Heart right ventricle (tissue), 16 donors: ENCODE measurements at regions not wholly inside any gene's neighbourhood (a gene's known extent, or its start where the extent isn't known, plus 50 kb on each side); places are given as distances from the start of the nearest gene placed in this dataset.

Source experiments
- ATAC-seq, 8 donors: fragments of 200-7000 bp; cut with Tn5 transposase; one replicate each; pipeline ENCODE4 v1.9.1; 2020; ENCODE audit warnings: mild to moderate bottlenecking in 8 of 8, moderate library complexity in 8 of 8, moderate number of reproducible peaks in 1 of 8
- DNase-seq, 2 donors: peaks; one replicate each; pipeline ENCODE4 v3.0.0-alpha.2; 2020
- H3K27ac ChIP-seq, 10 donors: fragments of 200-600 bp; sonication (generic) in 2 of 10; one replicate each; pipeline versions ENCODE4 v1.5.0 to v1.8.0; 2020 to 2022; ENCODE audit warnings: mild to moderate bottlenecking in 3 of 10
- H3K27me3 ChIP-seq, 7 donors: fragments of 200-600 bp; one replicate each; pipeline ENCODE4 v1.8.0; 2021 to 2022; ENCODE audit warnings: mild to moderate bottlenecking in 2 of 7
- H3K36me3 ChIP-seq, 9 donors: fragments of 200-600 bp; sonication (generic) in 1 of 9; one replicate each; pipeline versions ENCODE4 v1.5.0 to v1.8.0; 2020 to 2022; ENCODE audit warnings: mild to moderate bottlenecking in 2 of 9
- H3K4me1 ChIP-seq, 9 donors: fragments of 200-600 bp; sonication (generic) in 1 of 9; one replicate each; pipeline versions ENCODE4 v1.5.0 to v1.8.0; 2020 to 2022; ENCODE audit warnings: mild to moderate bottlenecking in 4 of 9
- H3K4me3 ChIP-seq, 10 donors: fragments of 200-600 bp; sonication (generic) in 2 of 10; one replicate each; pipeline versions ENCODE4 v1.5.0 to v1.8.0; 2020 to 2022; ENCODE audit warnings: mild to moderate bottlenecking in 7 of 10, moderate library complexity in 2 of 10
- H3K9me3 ChIP-seq, 11 donors: fragments of 200-600 bp in 10 of 11; sonication (generic) in 2 of 11; one replicate each; pipeline versions ENCODE4 v1.5.0 to v1.8.0; 2013 to 2022; ENCODE audit warnings: mild to moderate bottlenecking in 2 of 11, control low read depth in 1 of 11, moderate library complexity in 1 of 11
- CTCF ChIP-seq, 9 donors: fragments of 200-600 bp; sonication (generic) in 2 of 9; IDR thresholded peaks; one replicate each; pipeline versions ENCODE4 v1.5.0 to v1.8.0; 2021 to 2022; ENCODE audit warnings: antibody characterized with exemption in 9 of 9, mild to moderate bottlenecking in 5 of 9, moderate library complexity in 1 of 9
- WGBS, 2 donors: extraction: QIAGEN DNeasy Blood & Tissue Kit; methylation state at CpG; one replicate each; pipeline ENCODE4 v1.1.7; 2013; ENCODE audit warnings: inconsistent platforms in 1 of 2; 5-methylcytosine and 5-hydroxymethylcytosine counted together
- intact Hi-C, 10 donors: fragments of 100-400 bp; cut with DNase I; formaldehyde crosslinking; loops; one replicate each; pipeline versions ENCODE4 v1.11.1 to v1.14.2; 2022
- donor health status: Arrhythmogenic right ventricular cardiomyopathy.
- donor health status: ischemic (EF 13 %, LVEDD 7.1; RV severe dilation, severe dysfunction).
- donor health status: healthy with polysubstance abuse.
- donor health status: DM: no; HTN: yes; CAD: no.
- donor health status: DM: no; HTN: no; CAD: no.
- donor health status: ischemic (EF 25% LVEDD 6.9; RV normal size, moderate dysfunction).
- donor health status: ischemic (EF 25% LVEDD 5.7; RV mildly dilated, moderate dysfunction).
- donor health status: healthy.
- donor health status: DM: yes; HTN: yes; CAD: no.
- donor health status: Ischemic cardiomyopathy.
- donor health status: ischemic (EF 35%, LVEDD 5.7; RV mildly dilated, moderate dysfunction).
- donor health status: nonischemic (EF 11% LVEDD 7.7; RV severe dilation, severe dysfunction).
- donor health status: DM: yes; HTN: yes; CAD: no.
- donor health status: PGD.
- donor health status: ischemic (EF 29% LVEDD 5.4; RV normal size, mild dysfunction).
- donor health status: nonischemic (EF 23%, LVEDD 6.1; RV moderate dilation, normal function).

DNA sequence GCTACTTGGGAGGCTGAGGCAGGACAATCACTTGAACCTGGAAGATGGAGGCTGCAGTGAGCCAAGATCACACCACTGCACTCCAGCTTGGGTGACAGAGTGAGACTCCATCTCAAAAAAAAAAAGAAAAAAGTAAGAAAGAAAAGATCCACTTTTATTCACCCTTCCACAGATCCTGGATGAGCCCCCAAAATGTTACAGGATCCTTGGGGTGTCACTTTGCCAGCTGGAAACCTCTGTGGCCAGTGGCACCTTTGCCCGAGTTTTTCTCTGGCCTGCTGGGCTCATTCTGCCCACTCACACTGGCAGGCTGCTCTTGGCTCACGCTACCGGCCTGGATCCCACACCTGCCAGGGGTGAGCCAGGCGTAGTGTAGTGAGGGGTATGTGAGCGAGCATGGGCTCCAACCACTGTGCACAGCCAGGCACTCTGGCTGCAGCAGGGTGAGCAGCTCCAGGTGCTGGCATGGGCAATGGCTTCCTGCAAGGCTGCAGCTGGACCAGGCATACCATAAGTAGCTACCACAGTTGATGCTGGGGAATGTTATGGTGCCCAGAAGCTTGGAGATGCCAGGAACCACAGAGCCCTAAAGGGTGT lies 57.8 kb upstream of the C15orf39 start:
- Histone ChIP-seq H3K4me1 (peaks cover 0 to 11% (median under 1%) of the 10 kb centered on the region in 9 donors), H3K4me3 (no peak overlapping the region), H3K36me3 (no peaks in the 10 kb centered on the region), H3K27ac (no peak overlapping the region), H3K9me3 (peaks cover 0 to 82% (median 34%) of the 10 kb centered on the region in 11 donors), H3K27me3 (no peaks in the 10 kb centered on the region)
- 88 to 90% methylated on average over 5 of the region's 5 CpGs for WGBS, 2 donors
- DNase-seq (no peak), ATAC-seq (no peak)
- no peak for TF ChIP-seq CTCF (IDR thresholded peaks at IDR 0.05)
- intact Hi-C loops: no loop called here

DNA sequence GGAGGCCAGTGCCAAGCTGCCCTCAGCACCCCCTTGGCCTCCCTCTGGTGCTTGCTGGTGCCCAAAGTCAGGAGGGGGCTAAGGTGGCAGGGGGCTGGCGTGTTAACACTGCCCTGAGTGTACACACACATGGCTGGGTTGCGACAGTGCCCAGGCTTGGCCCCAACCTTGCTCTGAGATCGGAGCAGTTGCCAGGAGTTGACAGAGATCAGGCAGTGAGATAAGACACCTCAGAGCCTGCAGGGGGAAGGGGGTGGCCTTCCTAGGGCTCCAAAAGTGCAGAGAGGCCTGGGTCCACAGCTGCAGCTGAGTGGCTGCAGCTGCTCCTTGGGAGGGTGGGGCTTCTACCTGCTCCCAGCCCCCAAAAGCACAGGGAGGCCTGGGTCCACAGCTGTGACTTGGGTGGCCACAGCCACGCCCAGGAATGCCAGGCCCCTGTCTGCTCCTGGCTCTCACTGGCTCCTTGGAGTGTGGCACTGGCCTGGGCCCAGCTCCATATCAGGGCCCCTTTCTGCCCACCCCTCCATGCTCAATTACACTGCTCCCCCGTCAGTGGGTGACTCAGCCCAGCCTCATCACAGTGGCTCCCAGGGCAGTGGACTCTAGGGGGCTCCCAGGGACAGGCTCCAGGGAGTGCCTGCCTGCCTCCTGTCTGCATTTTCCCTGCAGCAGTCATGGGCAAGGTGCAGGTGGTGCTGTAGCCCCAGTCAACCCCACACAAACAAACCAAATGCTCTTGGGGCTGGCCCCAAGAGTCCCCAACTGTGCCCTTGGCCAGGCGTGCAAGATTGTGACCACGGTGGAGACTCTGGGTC lies 56.4 kb upstream of the C15orf39 start:
- Histone ChIP-seq H3K27ac (no peak overlapping the region), H3K9me3 (peaks cover 0 to 82% (median 34%) of the 10 kb centered on the region in 11 donors), H3K4me3 (no peak overlapping the region), H3K4me1 (peaks cover 0 to 5% (median 0%) of the 10 kb centered on the region in 9 donors), H3K27me3 (no peaks in the 10 kb centered on the region), H3K36me3 (no peaks in the 10 kb centered on the region)
- intact Hi-C loops: no loop called here
- DNase-seq: no peak
- TF ChIP-seq CTCF (IDR thresholded peaks at IDR 0.05): no peak
- whole genome bisulfite sequencing, 2 donors: 67 to 77% methylated on average over 7 of the region's 7 CpGs
- no peak for ATAC-seq

DNA sequence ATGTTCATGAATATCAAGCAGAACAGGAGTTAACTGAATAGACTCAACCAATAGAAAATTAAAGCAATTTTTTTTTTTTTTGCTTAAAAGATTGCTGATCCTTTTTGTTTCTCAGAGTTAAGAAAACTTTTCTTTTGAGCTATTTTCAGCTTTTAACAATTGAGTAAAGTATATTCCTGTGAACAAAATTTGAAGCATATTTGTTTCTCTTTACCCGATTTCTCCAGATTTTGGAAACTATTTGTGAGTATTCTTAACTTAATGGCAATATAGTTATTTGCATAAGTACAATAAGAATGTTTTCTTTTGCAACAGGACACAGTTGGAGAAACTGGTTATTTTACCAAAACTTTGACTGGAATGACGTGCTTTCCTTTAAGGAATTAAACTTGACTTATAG lies 53.4 kb upstream of the C15orf39 start:
- no peaks in the 10 kb centered on the region for H3K36me3 ChIP-seq
- H3K4me1 ChIP-seq: peaks cover 0 to 25% (median 0%) of the 10 kb centered on the region in 9 donors
- intact Hi-C loops: no loop called here
- ATAC-seq: no peak
- H3K9me3 ChIP-seq: peaks cover 0 to 55% (median 21%) of the 10 kb centered on the region in 11 donors
- no peak overlapping the region for H3K4me3 ChIP-seq
- H3K27me3 ChIP-seq: no peaks in the 10 kb centered on the region
- 96 to 97% methylated on average over 2 of the region's 2 CpGs for WGBS, 2 donors
- no peak for TF ChIP-seq CTCF (IDR thresholded peaks at IDR 0.05)
- no peak overlapping the region for H3K27ac ChIP-seq
- DNase-seq: no peak

DNA sequence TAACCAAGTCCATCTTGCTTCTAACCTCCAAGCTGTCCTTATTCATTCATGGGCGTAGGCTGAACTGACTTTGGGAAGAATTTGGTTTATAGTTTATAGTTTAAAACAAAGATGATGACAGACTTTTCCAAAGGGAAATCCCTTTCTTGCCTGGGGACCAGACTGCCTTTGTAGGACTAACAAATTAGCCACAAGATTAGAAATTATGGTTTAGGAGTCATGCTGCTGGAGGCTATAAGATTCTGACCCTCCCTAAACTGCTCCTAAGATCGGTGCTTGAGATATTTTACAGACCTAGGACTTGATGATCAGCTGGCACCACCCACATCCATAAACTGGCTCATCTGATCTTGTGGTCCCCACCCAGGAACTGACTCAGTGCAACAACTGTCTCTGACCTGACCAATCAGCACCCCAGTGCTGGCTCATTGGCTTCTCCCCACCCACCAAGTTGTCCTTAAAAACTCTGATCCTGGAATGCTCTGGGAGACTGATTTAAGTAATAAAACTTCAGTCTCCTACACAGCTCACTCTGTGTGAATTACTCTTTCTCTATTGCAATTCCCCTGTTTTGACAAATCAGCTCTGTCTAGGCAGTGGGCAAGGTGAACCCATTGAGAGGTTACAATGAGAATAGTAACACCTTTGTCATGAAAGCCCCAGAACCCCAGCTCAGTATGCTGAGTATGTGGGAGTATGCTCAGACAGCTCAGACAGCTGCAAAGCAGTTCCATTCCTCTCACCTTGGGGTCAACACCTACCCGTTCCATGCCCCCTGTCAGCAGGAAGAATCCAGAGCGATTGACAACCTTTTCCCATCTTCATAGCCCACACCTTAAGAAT lies 51.6 kb upstream of the C15orf39 start:
- H3K36me3 ChIP-seq: no peaks in the 10 kb centered on the region
- TF ChIP-seq CTCF (IDR thresholded peaks at IDR 0.05): no peak
- peaks cover 0 to 37% (median 3%) of the 10 kb centered on the region in 11 donors for H3K9me3 ChIP-seq
- intact Hi-C loops: no loop called here
- no peak overlapping the region for H3K27ac ChIP-seq
- WGBS, 2 donors: 79 to 85% methylated on average over 4 of the region's 4 CpGs
- peaks cover 0 to 43% (median 0%) of the 10 kb centered on the region in 9 donors for H3K4me1 ChIP-seq
- no peak for DNase-seq
- ATAC-seq: peak in 3 of 8 donors; percentile 34 to 52 (median 38)
- no peak overlapping the region for H3K4me3 ChIP-seq
- H3K27me3 ChIP-seq: no peaks in the 10 kb centered on the region
